Dendritic cell treated with granulocyte-macrophage colony-stimulating factor and Interleukin-4, amounts not matched to agents 40 ng/mL and 50 ng/mL, for 4 days (primary cell): ENCODE measurements at regions not wholly inside any gene's neighbourhood (a gene's known extent, or its start where the extent isn't known, plus 50 kb on each side); places are given as distances from the start of the nearest gene placed in this dataset.

ENCODE experiments used
- H3K27ac Mint-ChIP-seq: one replicate; pipeline ENCODE4 v1.8.0; 2022; ENCODE audit warnings: mild to moderate bottlenecking, mixed read lengths
- H3K27me3 Mint-ChIP-seq: one replicate; pipeline ENCODE4 v1.8.0; 2022; ENCODE audit warnings: mild to moderate bottlenecking, mixed read lengths
- H3K36me3 Mint-ChIP-seq: one replicate; pipeline ENCODE4 v1.8.0; 2022; ENCODE audit warnings: low read depth, mixed read lengths
- H3K4me1 Mint-ChIP-seq: one replicate; pipeline ENCODE4 v1.8.0; 2022; ENCODE audit warnings: low read depth, mixed read lengths
- H3K4me3 Mint-ChIP-seq: one replicate; pipeline ENCODE4 v1.8.0; 2022; ENCODE audit warnings: mild to moderate bottlenecking, moderate library complexity, mixed read lengths
- H3K9me3 Mint-ChIP-seq: one replicate; pipeline ENCODE4 v1.8.0; 2022; ENCODE audit warnings: mixed read lengths
- intact Hi-C: fragments of 100-400 bp; cut with micrococcal nuclease; formaldehyde crosslinking; loops from one replicate; pipeline ENCODE4 v1.15.0; 2022

GRCh38 chr15:59879506-59880265, 124.4 kb upstream of the FOXB1 start:
- H3K36me3 Mint-ChIP-seq, result no peaks in the 10 kb centered on the region
- H3K27me3 Mint-ChIP-seq, result peaks cover 5% of the 10 kb centered on the region
- no peaks in the 10 kb centered on the region for H3K4me1 Mint-ChIP-seq
- no peak overlapping the region for H3K27ac Mint-ChIP-seq
- H3K4me3 Mint-ChIP-seq, result no peak overlapping the region
- no peaks in the 10 kb centered on the region for H3K9me3 Mint-ChIP-seq
- intact Hi-C loops, result no loop called here

- Mint-ChIP-seq H3K27me3 (peaks cover 7% of the 10 kb centered on the region), H3K27ac (no peak overlapping the region), H3K36me3 (no peaks in the 10 kb centered on the region), H3K4me3 (no peak overlapping the region), H3K4me1 (no peaks in the 10 kb centered on the region), H3K9me3 (no peaks in the 10 kb centered on the region)
- intact Hi-C loops, result no loop called here
Measured at GRCh38 chr15:59876140-59876539, 128.0 kb upstream of the FOXB1 start.

GRCh38 chr15:59873644-59874272, 130.4 kb upstream of the FOXB1 start:
- no peaks in the 10 kb centered on the region for H3K4me1 Mint-ChIP-seq
- H3K27ac Mint-ChIP-seq, result no peak overlapping the region
- no peak overlapping the region for H3K4me3 Mint-ChIP-seq
- no peaks in the 10 kb centered on the region for H3K9me3 Mint-ChIP-seq
- H3K27me3 Mint-ChIP-seq, result peaks cover 9% of the 10 kb centered on the region
- no peaks in the 10 kb centered on the region for H3K36me3 Mint-ChIP-seq
- intact Hi-C loops, result no loop called here

GRCh38 chr15:59867086-59867855, 136.8 kb upstream of the FOXB1 start:
- no peak overlapping the region for H3K4me3 Mint-ChIP-seq
- intact Hi-C loops, result no loop called here
- H3K27me3 Mint-ChIP-seq, result peaks cover 12% of the 10 kb centered on the region
- H3K4me1 Mint-ChIP-seq, result peaks cover 5% of the 10 kb centered on the region
- H3K9me3 Mint-ChIP-seq, result no peaks in the 10 kb centered on the region
- H3K27ac Mint-ChIP-seq, result no peak overlapping the region
- H3K36me3 Mint-ChIP-seq, result no peaks in the 10 kb centered on the region

- Mint-ChIP-seq H3K36me3 (no peaks in the 10 kb centered on the region), H3K27me3 (peaks cover 12% of the 10 kb centered on the region), H3K4me3 (no peak overlapping the region), H3K9me3 (no peaks in the 10 kb centered on the region), H3K4me1 (peaks cover 5% of the 10 kb centered on the region), H3K27ac (no peak overlapping the region)
- intact Hi-C loops, result no loop called here
Measured at GRCh38 chr15:59866642-59867041, 137.5 kb upstream of the FOXB1 start.

- no peaks in the 10 kb centered on the region for H3K9me3 Mint-ChIP-seq
- peaks cover 5% of the 10 kb centered on the region for H3K4me1 Mint-ChIP-seq
- H3K36me3 Mint-ChIP-seq, result no peaks in the 10 kb centered on the region
- H3K27ac Mint-ChIP-seq, result no peak overlapping the region
- H3K27me3 Mint-ChIP-seq, result peaks cover 6% of the 10 kb centered on the region
- intact Hi-C loops, result no loop called here
- no peak overlapping the region for H3K4me3 Mint-ChIP-seq
Measured at GRCh38 chr15:59862191-59863155, 141.6 kb upstream of the FOXB1 start.

GRCh38 chr15:59847968-59848367, 156.1 kb upstream of the FOXB1 start:
- Mint-ChIP-seq H3K9me3 (no peaks in the 10 kb centered on the region), H3K4me3 (no peak overlapping the region), H3K27ac (no peak overlapping the region), H3K27me3 (peaks cover 1% of the 10 kb centered on the region), H3K36me3 (no peaks in the 10 kb centered on the region), H3K4me1 (no peaks in the 10 kb centered on the region)
- intact Hi-C loops, result no loop called here

- Mint-ChIP-seq H3K4me1 (no peaks in the 10 kb centered on the region), H3K36me3 (no peaks in the 10 kb centered on the region), H3K27me3 (peaks cover 1% of the 10 kb centered on the region), H3K27ac (no peak overlapping the region), H3K9me3 (no peaks in the 10 kb centered on the region), H3K4me3 (no peak overlapping the region)
- intact Hi-C loops, result no loop called here
Measured at GRCh38 chr15:59845942-59846499, 156.9 kb upstream of the BNIP2 start.

GRCh38 chr15:59843609-59844008, 154.5 kb upstream of the BNIP2 start:
- no peaks in the 10 kb centered on the region for H3K27me3 Mint-ChIP-seq

GRCh38 chr15:59841036-59841435, 151.9 kb upstream of the BNIP2 start:
- H3K36me3 Mint-ChIP-seq, result no peaks in the 10 kb centered on the region
- intact Hi-C loops, result no loop called here
- no peaks in the 10 kb centered on the region for H3K27me3 Mint-ChIP-seq
- no peak overlapping the region for H3K4me3 Mint-ChIP-seq
- no peaks in the 10 kb centered on the region for H3K4me1 Mint-ChIP-seq
- H3K27ac Mint-ChIP-seq, result no peak overlapping the region
- H3K9me3 Mint-ChIP-seq, result no peaks in the 10 kb centered on the region

More at GRCh38 chr15:59843609-59844008, 154.5 kb upstream of the BNIP2 start:
- no peak overlapping the region for H3K4me3 Mint-ChIP-seq
- no peaks in the 10 kb centered on the region for H3K9me3 Mint-ChIP-seq
- no peaks in the 10 kb centered on the region for H3K4me1 Mint-ChIP-seq
- H3K27ac Mint-ChIP-seq, result no peak overlapping the region
- H3K36me3 Mint-ChIP-seq, result no peaks in the 10 kb centered on the region
- intact Hi-C loops, result no loop called here

GRCh38 chr15:59839906-59840305, 150.8 kb upstream of the BNIP2 start:
- no peaks in the 10 kb centered on the region for H3K4me1 Mint-ChIP-seq
- intact Hi-C loops, result no loop called here
- H3K36me3 Mint-ChIP-seq, result no peaks in the 10 kb centered on the region
- H3K27ac Mint-ChIP-seq, result no peak overlapping the region
- H3K27me3 Mint-ChIP-seq, result no peaks in the 10 kb centered on the region
- H3K9me3 Mint-ChIP-seq, result no peaks in the 10 kb centered on the region
- H3K4me3 Mint-ChIP-seq, result no peak overlapping the region

- no peaks in the 10 kb centered on the region for H3K36me3 Mint-ChIP-seq
- H3K4me3 Mint-ChIP-seq, result no peak overlapping the region
- no peaks in the 10 kb centered on the region for H3K9me3 Mint-ChIP-seq
- H3K27me3 Mint-ChIP-seq, result no peaks in the 10 kb centered on the region
- H3K27ac Mint-ChIP-seq, result no peak overlapping the region
- no peaks in the 10 kb centered on the region for H3K4me1 Mint-ChIP-seq
- intact Hi-C loops, result no loop called here
Measured at GRCh38 chr15:59838900-59839299, 149.8 kb upstream of the BNIP2 start.

DNA sequence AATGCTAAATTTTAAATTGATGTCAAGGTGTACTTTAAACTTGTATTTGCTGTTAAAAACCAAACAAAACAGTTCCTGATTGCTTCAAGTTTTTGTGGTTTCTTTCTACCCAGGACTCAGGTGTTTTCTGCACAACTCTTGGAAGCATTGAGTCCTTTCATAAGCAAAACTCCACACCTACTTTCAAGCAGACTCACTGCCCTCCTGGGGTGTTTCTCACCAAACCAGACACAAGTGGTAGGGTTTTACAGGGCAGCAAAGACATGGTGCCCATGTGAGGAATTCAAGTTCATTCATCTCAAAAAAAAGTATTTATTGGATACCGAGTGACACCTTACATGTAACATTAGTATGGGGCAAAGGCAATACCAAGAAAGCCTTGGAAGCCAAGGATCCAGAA, 146.7 kb upstream of the BNIP2 start:
- intact Hi-C loops, result no loop called here
- H3K4me1 Mint-ChIP-seq, result no peaks in the 10 kb centered on the region
- no peaks in the 10 kb centered on the region for H3K36me3 Mint-ChIP-seq
- H3K4me3 Mint-ChIP-seq, result no peak overlapping the region
- no peaks in the 10 kb centered on the region for H3K27me3 Mint-ChIP-seq
- no peak overlapping the region for H3K27ac Mint-ChIP-seq
- H3K9me3 Mint-ChIP-seq, result no peaks in the 10 kb centered on the region
